Smooth muscle cell (in vitro differentiated cells): ENCODE measurements at regions not wholly inside any gene's neighbourhood (a gene's known extent, or its start where the extent isn't known, plus 50 kb on each side); places are given as distances from the start of the nearest gene placed in this dataset.
A peak's percentile ranks its signal among the peaks of the same experiment; 100 is the strongest.
"Not testable (repeated sequence)": the region's sequence is repeated elsewhere in the genome, so short reads cannot be mapped to it uniquely, and the experiment has no call there.

ENCODE experiments used
- DNase-seq: peaks from one replicate; lab custom pipeline; 2025; ENCODE audit not compliant: unreplicated experiment; lab: John Stamatoyannopoulos, UW
- H2AFZ ChIP-seq: fragments of 200-600 bp; sonication (generic); 2 replicates; pipeline ENCODE4 v1.6.0; 2016; ENCODE audit warnings: antibody characterized with exemption, low read depth, mild to moderate bottlenecking
- H3F3A ChIP-seq: fragments of 200-600 bp; sonication (generic); 2 replicates; pipeline ENCODE4 v1.6.0; 2017; ENCODE audit warnings: antibody characterized with exemption, low read depth
- H3K27ac ChIP-seq: fragments of 200-600 bp; sonication (generic); 2 replicates; pipeline ENCODE4 v1.5.1; 2016; ENCODE audit warnings: low read depth, mild to moderate bottlenecking
- H3K27me3 ChIP-seq: fragments of 200-600 bp; sonication (generic); 2 replicates; pipeline ENCODE4 v1.6.1; 2016; ENCODE audit warnings: low read depth, mild to moderate bottlenecking
- H3K36me3 ChIP-seq: fragments of 200-600 bp; sonication (generic); 2 replicates; pipeline ENCODE4 v1.5.1; 2016; ENCODE audit warnings: low read depth
- H3K4me1 ChIP-seq: fragments of 200-600 bp; sonication (generic); 2 replicates; pipeline ENCODE4 v1.5.1; 2016; ENCODE audit warnings: low read depth
- H3K4me2 ChIP-seq: fragments of 200-600 bp; sonication (generic); 2 replicates; pipeline ENCODE4 v1.6.0; 2016; ENCODE audit warnings: mild to moderate bottlenecking
- H3K4me3 ChIP-seq: fragments of 200-600 bp; sonication (generic); 2 replicates; pipeline ENCODE4 v1.5.1; 2016; ENCODE audit warnings: mild to moderate bottlenecking
- H3K79me2 ChIP-seq: fragments of 200-600 bp; sonication (generic); 2 replicates; pipeline ENCODE4 v1.6.0; 2016; ENCODE audit warnings: low read depth, mild to moderate bottlenecking
- H3K9ac ChIP-seq: fragments of 200-600 bp; sonication (generic); 2 replicates; pipeline ENCODE4 v1.6.0; 2016; ENCODE audit warnings: low read depth
- H3K9me3 ChIP-seq: fragments of 200-600 bp; sonication (generic); replicated peaks from 2 replicates; pipeline ENCODE4 v1.5.1; 2016; ENCODE audit warnings: low read depth
- H4K20me1 ChIP-seq: fragments of 200-600 bp; sonication (generic); 2 replicates; pipeline ENCODE4 v1.6.0; 2016; ENCODE audit warnings: low read depth
- CTCF ChIP-seq: fragments of 200-600 bp; sonication (generic); IDR thresholded peaks from 2 replicates; pipeline ENCODE4 v1.5.1; 2017; ENCODE audit warnings: borderline replicate concordance, mild to moderate bottlenecking, antibody characterized with exemption; ENCODE audit not compliant: insufficient read depth, poor library complexity, severe bottlenecking
- WGBS: methylation state at CpG from one replicate; pipeline ENCODE4 v1.1.7; 2016; ENCODE audit warnings: low lambda C conversion rate; 5-methylcytosine and 5-hydroxymethylcytosine counted together

GRCh38 chr14:48568688-48569087, 893.3 kb upstream of the MDGA2 start:
- H2AFZ ChIP-seq = peak overlapping the region; percentile 78
- peak overlapping the region; percentile 29 for H3K4me2 ChIP-seq
- peak overlapping the region; percentile 35 for H3K27ac ChIP-seq
- no peak for DNase-seq
- H3K27me3 ChIP-seq = no peaks in the 10 kb centered on the region
- TF ChIP-seq CTCF = no peak
- no peaks in the 10 kb centered on the region for H3F3A ChIP-seq
- H4K20me1 ChIP-seq = no peaks in the 10 kb centered on the region
- H3K9ac ChIP-seq = no peak overlapping the region
- H3K4me1 ChIP-seq = peaks cover 14% of the 10 kb centered on the region
- no peaks in the 10 kb centered on the region for H3K79me2 ChIP-seq
- 51% methylated on average over 2 of the region's 2 CpGs for WGBS
- no peak overlapping the region for H3K4me3 ChIP-seq
- H3K36me3 ChIP-seq = no peaks in the 10 kb centered on the region
- H3K9me3 ChIP-seq = no peaks in the 10 kb centered on the region

- Histone ChIP-seq H3F3A (no peaks in the 10 kb centered on the region), H3K36me3 (no peaks in the 10 kb centered on the region), H3K27ac (peak overlapping the region; percentile 35), H3K27me3 (no peaks in the 10 kb centered on the region), H3K4me1 (peaks cover 14% of the 10 kb centered on the region), H3K4me3 (no peak overlapping the region), H2AFZ (peak overlapping the region; percentile 78), H3K9ac (no peak overlapping the region), H4K20me1 (no peaks in the 10 kb centered on the region), H3K4me2 (peak overlapping the region; percentile 29), H3K79me2 (no peaks in the 10 kb centered on the region), H3K9me3 (no peaks in the 10 kb centered on the region)
- no peak for DNase-seq
- 94% methylated on average over 1 of the region's 1 CpG for WGBS
- TF ChIP-seq CTCF = no peak
Measured at GRCh38 chr14:48568252-48568651, 892.8 kb upstream of the MDGA2 start.

GRCh38 chr14:48563489-48563888, 888.1 kb upstream of the MDGA2 start:
- no peak overlapping the region for H3K4me3 ChIP-seq
- peak overlapping the region; percentile 96 for H3K27ac ChIP-seq
- peaks cover 19% of the 10 kb centered on the region for H3K4me1 ChIP-seq
- no peaks in the 10 kb centered on the region for H3K9me3 ChIP-seq
- no peaks in the 10 kb centered on the region for H3F3A ChIP-seq
- peak overlapping the region; percentile 84 for H3K9ac ChIP-seq
- no peak for TF ChIP-seq CTCF
- H3K79me2 ChIP-seq = no peaks in the 10 kb centered on the region
- H3K36me3 ChIP-seq = no peaks in the 10 kb centered on the region
- H4K20me1 ChIP-seq = no peaks in the 10 kb centered on the region
- WGBS = 38% methylated on average over 3 of the region's 3 CpGs
- no peak overlapping the region for H2AFZ ChIP-seq
- no peak for DNase-seq
- no peak overlapping the region for H3K4me2 ChIP-seq
- H3K27me3 ChIP-seq = no peaks in the 10 kb centered on the region

GRCh38 chr14:48561438-48561837, 886.0 kb upstream of the MDGA2 start:
- H3K27ac ChIP-seq = peak overlapping the region; percentile 96
- H3F3A ChIP-seq, H4K20me1 ChIP-seq, DNase-seq, H3K4me2 ChIP-seq, H3K36me3 ChIP-seq, H3K4me3 ChIP-seq, H3K27me3 ChIP-seq, H3K79me2 ChIP-seq, H3K9me3 ChIP-seq: not testable (repeated sequence)
- H3K4me1 ChIP-seq = peaks cover 11% of the 10 kb centered on the region
- H3K9ac ChIP-seq = peak overlapping the region; percentile 15
- 24% methylated on average over 3 of the region's 3 CpGs for WGBS
- peak overlapping the region; percentile 36 for H2AFZ ChIP-seq
